Left lung (tissue), 4 donors: ENCODE measurements at regions not wholly inside any gene's neighbourhood (a gene's known extent, or its start where the extent isn't known, plus 50 kb on each side); places are given as distances from the start of the nearest gene placed in this dataset.

ENCODE experiments used
- ATAC-seq: fragments of 200-7000 bp; cut with Tn5 transposase; one replicate; pipeline ENCODE4 v1.9.1; 2020; ENCODE audit warnings: moderate library complexity
- DNase-seq, 4 donors: peaks; one replicate each; pipeline ENCODE4 v3.0.0-alpha.2; 2013 to 2020
- H3K27ac ChIP-seq, 2 donors: fragments of 200-600 bp; sonication (generic) in 1 of 2; one replicate each; pipeline versions ENCODE4 v1.5.0 to v1.8.0; 2020 to 2021
- H3K27me3 ChIP-seq, 2 donors: fragments of 200-600 bp; sonication (generic) in 1 of 2; one replicate each; pipeline versions ENCODE4 v1.5.0 to v1.8.0; 2020 to 2021
- H3K36me3 ChIP-seq, 2 donors: fragments of 200-600 bp; sonication (generic) in 1 of 2; one replicate each; pipeline versions ENCODE4 v1.5.0 to v1.8.0; 2020 to 2021
- H3K4me1 ChIP-seq, 2 donors: fragments of 200-600 bp; one replicate each; pipeline ENCODE4 v1.8.0; 2021
- H3K4me3 ChIP-seq, 2 donors: fragments of 200-600 bp; sonication (generic) in 1 of 2; one replicate each; pipeline versions ENCODE4 v1.5.0 to v1.8.0; 2020 to 2021; ENCODE audit warnings: mild to moderate bottlenecking in 1 of 2
- H3K9me3 ChIP-seq, 2 donors: fragments of 200-600 bp; sonication (generic) in 1 of 2; one replicate each; pipeline versions ENCODE4 v1.5.0 to v1.8.0; 2020 to 2021
- CTCF ChIP-seq, 2 donors: fragments of 200-600 bp; sonication (generic) in 1 of 2; IDR thresholded peaks; one replicate each; pipeline versions ENCODE4 v1.5.0 to v1.8.0; 2021; ENCODE audit warnings: antibody characterized with exemption in 2 of 2
- intact Hi-C, 2 donors: fragments of 100-400 bp; cut with DNase I; formaldehyde crosslinking; loops; one replicate each; pipeline versions ENCODE4 v1.11.2 to v1.14.2; 2022
- donor health status: DM: no; HTN: yes; CAD: no.
- donor health status: DM: no; HTN: no; CAD: no.

GRCh38 chr14:60563113-60563512 is 54.2 kb downstream of the SIX6 start:
- H3K36me3 ChIP-seq = no peaks in the 10 kb centered on the region
- peak; percentile 60 for ATAC-seq
- no peak overlapping the region for H3K4me3 ChIP-seq
- H3K27me3 ChIP-seq = no peaks in the 10 kb centered on the region
- intact Hi-C loops = no loop called here
- H3K4me1 ChIP-seq = no peaks in the 10 kb centered on the region
- TF ChIP-seq CTCF (IDR thresholded peaks at IDR 0.05) = no peak
- H3K9me3 ChIP-seq = no peaks in the 10 kb centered on the region
- DNase-seq = peak in 2 of 4 donors; percentile 39 to 56
- H3K27ac ChIP-seq = peak overlapping the region in 1 of 2 donors; percentile 29

- H3K4me1 ChIP-seq = no peaks in the 10 kb centered on the region
- no peak for TF ChIP-seq CTCF (IDR thresholded peaks at IDR 0.05)
- no peaks in the 10 kb centered on the region for H3K9me3 ChIP-seq
- H3K4me3 ChIP-seq = no peak overlapping the region
- intact Hi-C loops = no loop called here
- H3K36me3 ChIP-seq = no peaks in the 10 kb centered on the region
- DNase-seq = no peak
- H3K27me3 ChIP-seq = no peaks in the 10 kb centered on the region
- ATAC-seq = peak; percentile 44
- no peak overlapping the region for H3K27ac ChIP-seq
Measured at GRCh38 chr14:60565211-60565610, 56.3 kb downstream of the SIX6 start.

GRCh38 chr14:60566101-60566500 is 57.2 kb downstream of the SIX6 start:
- no peaks in the 10 kb centered on the region for H3K27me3 ChIP-seq
- TF ChIP-seq CTCF (IDR thresholded peaks at IDR 0.05) = no peak
- H3K4me3 ChIP-seq = no peak overlapping the region
- ATAC-seq (no peak), DNase-seq (no peak)
- no peaks in the 10 kb centered on the region for H3K9me3 ChIP-seq
- no peak overlapping the region for H3K27ac ChIP-seq
- intact Hi-C loops = no loop called here
- no peaks in the 10 kb centered on the region for H3K36me3 ChIP-seq
- H3K4me1 ChIP-seq = no peaks in the 10 kb centered on the region

- H3K27me3 ChIP-seq = no peaks in the 10 kb centered on the region
- no peak overlapping the region for H3K27ac ChIP-seq
- no peak overlapping the region for H3K4me3 ChIP-seq
- intact Hi-C loops = no loop called here
- DNase-seq (peak in 1 of 4 donors; percentile 52), ATAC-seq (no peak)
- no peaks in the 10 kb centered on the region for H3K36me3 ChIP-seq
- no peaks in the 10 kb centered on the region for H3K4me1 ChIP-seq
- H3K9me3 ChIP-seq = peaks cover 0 to 2% of the 10 kb centered on the region in 2 donors
- no peak for TF ChIP-seq CTCF (IDR thresholded peaks at IDR 0.05)
Measured at GRCh38 chr14:60573943-60574495, 65.1 kb downstream of the SIX6 start.

GRCh38 chr14:60575008-60575407 is 66.1 kb downstream of the SIX6 start:
- H3K4me1 ChIP-seq = no peaks in the 10 kb centered on the region
- no peak overlapping the region for H3K27ac ChIP-seq
- intact Hi-C loops = no loop called here
- no peak overlapping the region for H3K4me3 ChIP-seq
- peaks cover 0 to 2% of the 10 kb centered on the region in 2 donors for H3K9me3 ChIP-seq
- no peak for ATAC-seq
- no peak for TF ChIP-seq CTCF (IDR thresholded peaks at IDR 0.05)
- no peak for DNase-seq
- H3K36me3 ChIP-seq = no peaks in the 10 kb centered on the region
- no peaks in the 10 kb centered on the region for H3K27me3 ChIP-seq
